Stomach (tissue), 8 donors: ENCODE measurements at regions not wholly inside any gene's neighbourhood (a gene's known extent, or its start where the extent isn't known, plus 50 kb on each side); places are given as distances from the start of the nearest gene placed in this dataset.

Experiments used
- DNase-seq, 2 donors: peaks; one replicate each; pipeline versions ENCODE4 v3.0.0 to v3.0.0-alpha.2; 2013 to 2019
- H3K27ac ChIP-seq, 5 donors: fragments of 200-600 bp in 4 of 5; sonication (generic) in 4 of 5; one replicate each; pipeline ENCODE4 v1.5.1; 2013 to 2019; ENCODE audit warnings: mild to moderate bottlenecking in 1 of 5, moderate library complexity in 1 of 5
- H3K27me3 ChIP-seq, 3 donors: fragments of 200-600 bp; sonication (generic); one replicate each; pipeline ENCODE4 v1.5.1; 2017 to 2019; ENCODE audit warnings: mixed run types in 1 of 3
- H3K36me3 ChIP-seq, 4 donors: fragments of 200-600 bp; sonication (generic); 1 replicate in 3 of 4; 2 replicates in 1 of 4; pipeline ENCODE4 v1.5.1; 2016 to 2019
- H3K4me1 ChIP-seq, 4 donors: fragments of 200-600 bp; sonication (generic); one replicate each; pipeline ENCODE4 v1.5.1; 2016 to 2019
- H3K4me3 ChIP-seq, 4 donors: fragments of 200-600 bp; sonication (generic) in 3 of 4; one replicate each; pipeline ENCODE4 v1.5.1; 2016 to 2019; ENCODE audit warnings: mild to moderate bottlenecking in 1 of 4
- H3K9me3 ChIP-seq, 4 donors: fragments of 200-600 bp; sonication (generic); one replicate each; pipeline ENCODE4 v1.5.1; 2016 to 2019
- EP300 ChIP-seq: sonication (generic); formaldehyde crosslinking; IDR thresholded peaks from one replicate; pipeline ENCODE4 v1.6.1; 2017; ENCODE audit warnings: antibody characterized with exemption
- POLR2A ChIP-seq, 4 donors: fragments of 450-650 bp; IDR thresholded peaks; one replicate each; pipeline ENCODE4 v1.6.1; 2016; ENCODE audit warnings: antibody characterized with exemption in 4 of 4, control low read depth in 2 of 4, mild to moderate bottlenecking in 1 of 4, moderate library complexity in 1 of 4
- POLR2AphosphoS5 ChIP-seq, 3 donors: sonication (generic); formaldehyde crosslinking; IDR thresholded peaks; one replicate each; pipeline ENCODE4 v1.6.1; 2016; ENCODE audit warnings: antibody characterized with exemption in 3 of 3
- WGBS, 5 donors: extraction: QIAGEN DNeasy Blood & Tissue Kit in 3 of 5; methylation state at CpG; one replicate each; pipeline versions ENCODE4 v1.1.5 to v1.1.7; 2013 to 2018; 5-methylcytosine and 5-hydroxymethylcytosine counted together
- intact Hi-C: fragments of 100-400 bp; cut with DNase I; formaldehyde crosslinking; loops from one replicate; pipeline ENCODE4 v1.15.1; 2023; ENCODE audit warnings: low total_unique reads
- TF ChIP-seq, protein P1 (sequence below), 7 experiments: fragments of 450-650 bp in 4 of 7; fragments of 200-600 bp in 3 of 7; sonication (generic) in 3 of 7; IDR thresholded peaks; one replicate each; pipeline ENCODE4 v1.5.1; 2016 to 2019; ENCODE audit warnings: antibody characterized with exemption in 7 of 7, control low read depth in 2 of 7, mild to moderate bottlenecking in 1 of 7
- donor health status: healthy with polysubstance abuse.
- donor health status: Bipolar disorder and iron deficiency.
- donor health status: healthy.

- Histone ChIP-seq H3K4me3 (no peak overlapping the region), H3K36me3 (no peaks in the 10 kb centered on the region), H3K27me3 (no peaks in the 10 kb centered on the region), H3K9me3 (no peaks in the 10 kb centered on the region), H3K4me1 (no peaks in the 10 kb centered on the region), H3K27ac (no peak overlapping the region)
- no peak for DNase-seq
- TF ChIP-seq POLR2A (IDR thresholded peaks at IDR 0.05) (no peak), EP300 (no peak), POLR2AphosphoS5 (IDR thresholded peaks at IDR 0.05) (no peak)
- TF ChIP-seq, protein P1, sequence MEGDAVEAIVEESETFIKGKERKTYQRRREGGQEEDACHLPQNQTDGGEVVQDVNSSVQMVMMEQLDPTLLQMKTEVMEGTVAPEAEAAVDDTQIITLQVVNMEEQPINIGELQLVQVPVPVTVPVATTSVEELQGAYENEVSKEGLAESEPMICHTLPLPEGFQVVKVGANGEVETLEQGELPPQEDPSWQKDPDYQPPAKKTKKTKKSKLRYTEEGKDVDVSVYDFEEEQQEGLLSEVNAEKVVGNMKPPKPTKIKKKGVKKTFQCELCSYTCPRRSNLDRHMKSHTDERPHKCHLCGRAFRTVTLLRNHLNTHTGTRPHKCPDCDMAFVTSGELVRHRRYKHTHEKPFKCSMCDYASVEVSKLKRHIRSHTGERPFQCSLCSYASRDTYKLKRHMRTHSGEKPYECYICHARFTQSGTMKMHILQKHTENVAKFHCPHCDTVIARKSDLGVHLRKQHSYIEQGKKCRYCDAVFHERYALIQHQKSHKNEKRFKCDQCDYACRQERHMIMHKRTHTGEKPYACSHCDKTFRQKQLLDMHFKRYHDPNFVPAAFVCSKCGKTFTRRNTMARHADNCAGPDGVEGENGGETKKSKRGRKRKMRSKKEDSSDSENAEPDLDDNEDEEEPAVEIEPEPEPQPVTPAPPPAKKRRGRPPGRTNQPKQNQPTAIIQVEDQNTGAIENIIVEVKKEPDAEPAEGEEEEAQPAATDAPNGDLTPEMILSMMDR (IDR thresholded peaks at IDR 0.05) = no peak
- WGBS, 5 donors = 69 to 80% (median 79%) methylated on average over 2 of the region's 2 CpGs
- intact Hi-C loops = no loop called here
Observed at GRCh38 chr5:30051976-30052375, 1141.5 kb upstream of the CDH6 start.

GRCh38 chr5:30050056-30050815 lies 1143.2 kb upstream of the CDH6 start:
- Histone ChIP-seq H3K4me3 (no peak overlapping the region), H3K27ac (no peak overlapping the region), H3K9me3 (no peaks in the 10 kb centered on the region), H3K36me3 (no peaks in the 10 kb centered on the region), H3K27me3 (no peaks in the 10 kb centered on the region), H3K4me1 (no peaks in the 10 kb centered on the region)
- intact Hi-C loops = no loop called here
- no peak for DNase-seq
- no peak for TF ChIP-seq POLR2AphosphoS5 (IDR thresholded peaks at IDR 0.05)
- TF ChIP-seq POLR2A (IDR thresholded peaks at IDR 0.05) = no peak
- TF ChIP-seq, protein P1 (IDR thresholded peaks at IDR 0.05) = no peak
- TF ChIP-seq EP300 = no peak
- WGBS, 5 donors = 71 to 83% (median 82%) methylated on average over 8 of the region's 8 CpGs

DNA sequence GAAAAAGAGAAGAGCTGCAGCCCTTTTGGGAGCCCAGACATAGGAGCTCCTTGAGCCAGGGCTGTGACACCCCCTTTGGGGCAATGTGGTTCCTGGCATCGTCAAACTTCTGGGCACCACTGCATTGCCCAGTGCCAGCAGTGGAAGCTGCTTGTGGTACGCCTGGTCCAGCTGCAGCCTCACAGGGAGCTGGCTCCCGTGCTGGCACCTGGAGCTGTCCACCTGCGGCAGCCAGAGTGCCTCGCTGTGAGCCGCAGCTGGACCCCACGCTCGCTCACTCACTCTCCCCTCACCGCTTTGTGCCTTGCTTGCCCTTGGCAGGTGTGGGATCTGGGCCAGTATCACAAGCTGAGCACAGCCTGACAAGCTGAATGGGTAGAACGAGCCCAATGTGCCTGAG lies 1150.8 kb upstream of the CDH6 start:
- Histone ChIP-seq H3K9me3 (no peaks in the 10 kb centered on the region), H3K4me3 (no peak overlapping the region), H3K27me3 (no peaks in the 10 kb centered on the region), H3K27ac (no peak overlapping the region), H3K4me1 (no peaks in the 10 kb centered on the region), H3K36me3 (no peaks in the 10 kb centered on the region)
- TF ChIP-seq POLR2A (IDR thresholded peaks at IDR 0.05) (no peak), POLR2AphosphoS5 (IDR thresholded peaks at IDR 0.05) (no peak), EP300 (no peak)
- TF ChIP-seq, protein P1 (IDR thresholded peaks at IDR 0.05) = no peak
- intact Hi-C loops = no loop called here
- WGBS, 5 donors = 68 to 87% (median 86%) methylated on average over 9 to 10 of the region's 10 CpGs
- DNase-seq = no peak

- Histone ChIP-seq H3K27ac (no peak overlapping the region), H3K4me3 (no peak overlapping the region), H3K4me1 (no peaks in the 10 kb centered on the region), H3K27me3 (no peaks in the 10 kb centered on the region), H3K36me3 (no peaks in the 10 kb centered on the region), H3K9me3 (no peaks in the 10 kb centered on the region)
- intact Hi-C loops = no loop called here
- WGBS, 5 donors = 59 to 77% (median 75%) methylated on average over 4 to 7 of the region's 7 CpGs
- DNase-seq = no peak
- no peak for TF ChIP-seq EP300
- TF ChIP-seq, protein P1 (IDR thresholded peaks at IDR 0.05) = no peak
- TF ChIP-seq POLR2AphosphoS5 (IDR thresholded peaks at IDR 0.05) = no peak
- no peak for TF ChIP-seq POLR2A (IDR thresholded peaks at IDR 0.05)
Observed at GRCh38 chr5:30041831-30042385, 1151.6 kb upstream of the CDH6 start.
